COLO668 (cell line): ENCODE measurements at regions not wholly inside any gene's neighbourhood (a gene's known extent, or its start where the extent isn't known, plus 50 kb on each side); places are given as distances from the start of the nearest gene placed in this dataset.

Experiments used
- DNase-seq: peaks from one replicate; lab custom pipeline; 2025; ENCODE audit not compliant: unreplicated experiment; lab: John Stamatoyannopoulos, UW

DNA sequence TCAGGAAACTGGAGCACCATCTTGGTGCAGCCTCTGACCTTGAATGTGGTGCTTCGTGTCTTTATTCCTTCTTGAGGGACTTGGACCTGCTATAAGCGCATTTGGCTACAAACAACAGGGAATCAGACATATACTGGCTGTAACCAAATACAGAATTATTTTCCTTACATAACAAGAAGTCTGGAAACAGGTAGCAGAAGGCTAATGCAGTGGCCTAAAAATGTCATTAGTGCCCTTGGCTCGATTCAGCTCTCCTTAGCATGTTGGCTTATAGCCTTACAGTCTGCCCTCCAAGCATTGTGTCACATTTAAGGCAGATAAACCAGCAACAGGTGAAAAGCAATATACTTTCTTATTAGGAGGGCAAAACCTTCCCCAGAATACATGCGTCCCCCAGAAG is 655.4 kb downstream of the XIRP2 start:
- no peak for DNase-seq

DNA sequence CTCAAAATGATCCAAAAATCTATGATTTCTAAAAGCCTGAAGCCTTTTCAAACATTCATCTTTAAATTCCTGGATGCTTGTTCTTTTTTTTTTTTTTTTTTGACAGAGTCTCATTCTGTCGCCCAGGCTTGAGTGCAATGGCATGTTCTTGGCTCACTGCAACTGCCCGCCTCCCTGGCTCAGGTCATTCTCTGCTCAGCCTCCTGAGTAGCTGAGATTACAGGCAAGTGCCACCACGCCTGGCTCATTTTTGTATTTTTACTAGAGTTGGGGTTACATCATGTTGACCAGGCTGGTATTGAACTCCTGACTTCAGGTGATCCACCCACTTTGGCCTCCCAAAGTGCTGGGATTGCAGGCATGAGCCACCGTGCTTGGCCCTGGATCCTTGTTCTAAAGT is 649.5 kb downstream of the XIRP2 start:
- no peak for DNase-seq

DNA sequence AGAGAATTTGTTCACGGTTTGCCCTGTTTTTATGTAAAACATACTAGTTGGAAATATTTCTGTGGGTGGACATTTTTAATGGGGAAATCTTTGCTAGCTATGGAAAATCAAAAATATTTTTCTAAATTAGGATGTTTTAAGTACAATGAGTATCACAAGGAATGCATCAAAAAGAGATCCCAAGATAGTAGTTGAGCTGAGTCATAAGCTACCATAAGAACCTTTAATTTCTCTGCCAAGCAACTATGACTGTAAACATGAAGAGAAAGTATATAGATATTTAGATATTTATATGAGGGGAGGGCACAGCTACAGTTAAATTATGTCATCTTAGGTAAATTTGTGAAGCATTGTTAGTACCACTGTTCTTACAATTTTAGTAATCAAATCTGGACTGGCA is 646.2 kb downstream of the XIRP2 start:
- DNase-seq, result no peak

DNA sequence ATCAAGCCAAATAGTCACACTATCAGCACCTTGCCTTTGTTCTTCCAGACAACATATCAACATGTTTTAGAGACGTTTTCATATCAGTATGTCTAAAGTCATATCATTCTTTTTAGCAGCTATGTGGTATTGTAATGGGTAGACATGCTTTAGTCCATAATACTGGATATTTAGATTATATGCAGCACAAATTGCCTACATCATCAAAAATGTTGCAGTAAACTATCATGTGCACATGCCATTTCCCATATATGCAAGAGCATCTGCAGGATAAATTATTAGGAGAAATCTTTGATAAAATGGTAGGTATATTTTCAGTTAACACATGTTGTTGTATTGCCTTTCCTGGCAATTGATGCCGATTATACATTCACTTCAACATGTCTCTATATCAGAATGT is 636.5 kb downstream of the XIRP2 start:
- no peak for DNase-seq

- DNase-seq, result no peak
Observed at GRCh38 chr2:167510071-167510759, 621.9 kb downstream of the XIRP2 start.

GRCh38 chr2:167509586-167509985 is 621.3 kb downstream of the XIRP2 start:
- DNase-seq, result peak; percentile 19

DNA sequence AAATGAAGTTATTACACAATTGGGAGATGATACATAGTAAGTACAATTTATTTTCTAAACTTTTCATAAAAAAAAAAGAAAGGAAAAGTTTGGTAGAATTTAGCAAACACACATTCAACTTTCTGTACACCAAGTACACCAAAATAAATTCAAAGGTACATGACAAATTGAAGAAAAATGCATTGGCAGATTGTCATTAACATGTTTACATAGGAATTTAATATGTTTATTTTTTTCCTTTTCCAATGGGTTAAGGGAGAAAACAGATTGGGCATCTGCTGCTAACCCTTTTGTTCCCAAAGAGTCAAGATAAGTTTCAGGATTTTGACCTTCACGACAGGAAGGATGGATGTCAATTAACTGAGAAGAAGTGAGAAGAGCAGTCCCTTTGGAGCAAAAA is 620.4 kb downstream of the XIRP2 start:
- no peak for DNase-seq

DNA sequence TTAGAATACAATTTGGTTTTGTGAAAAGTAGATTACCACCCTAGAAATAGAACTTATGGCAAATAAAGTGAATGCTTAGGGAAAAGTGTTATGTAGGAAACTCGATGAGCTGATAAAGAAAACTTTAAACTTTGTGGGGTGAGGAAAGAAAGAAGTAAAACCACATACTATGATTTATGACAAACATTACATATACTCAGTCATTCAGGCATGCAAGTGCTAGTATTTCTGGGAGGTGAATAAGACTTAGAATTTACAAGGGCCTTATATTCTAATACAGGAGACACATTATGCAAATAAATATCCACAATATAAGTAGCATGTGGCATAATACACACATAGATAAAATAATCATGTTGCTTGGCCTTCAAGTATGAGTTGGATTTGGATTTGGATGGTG is 618.1 kb downstream of the XIRP2 start:
- DNase-seq, result no peak

GRCh38 chr2:167504695-167505094 is 616.4 kb downstream of the XIRP2 start:
- peak; percentile 15 for DNase-seq

- no peak for DNase-seq
Observed at GRCh38 chr2:167504061-167504460, 615.8 kb downstream of the XIRP2 start.

- no peak for DNase-seq
Observed at GRCh38 chr2:167501618-167502017, 613.3 kb downstream of the XIRP2 start.

- no peak for DNase-seq
Observed at GRCh38 chr2:167493862-167494261, 605.6 kb downstream of the XIRP2 start.

- DNase-seq, result no peak
Observed at GRCh38 chr2:167492486-167492885, 604.2 kb downstream of the XIRP2 start.

DNA sequence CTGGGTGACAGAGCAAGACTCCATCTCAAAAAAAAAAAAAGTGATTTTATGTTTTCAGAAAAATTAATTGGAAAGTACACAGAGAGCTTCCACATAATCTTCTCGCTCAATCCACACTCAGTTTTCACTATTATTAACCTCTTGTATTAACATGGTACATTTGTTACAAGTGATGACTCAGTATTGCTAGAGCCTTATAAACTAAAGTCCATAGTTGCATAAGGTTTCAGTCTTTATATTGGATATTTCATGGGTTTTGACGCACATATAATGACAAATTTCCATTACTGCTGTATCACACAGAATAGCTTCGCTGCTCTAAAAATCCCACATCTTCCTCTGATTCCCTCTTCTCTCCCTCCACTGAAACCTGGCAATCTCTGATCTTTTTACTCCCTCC is 603.5 kb downstream of the XIRP2 start:
- no peak for DNase-seq

DNA sequence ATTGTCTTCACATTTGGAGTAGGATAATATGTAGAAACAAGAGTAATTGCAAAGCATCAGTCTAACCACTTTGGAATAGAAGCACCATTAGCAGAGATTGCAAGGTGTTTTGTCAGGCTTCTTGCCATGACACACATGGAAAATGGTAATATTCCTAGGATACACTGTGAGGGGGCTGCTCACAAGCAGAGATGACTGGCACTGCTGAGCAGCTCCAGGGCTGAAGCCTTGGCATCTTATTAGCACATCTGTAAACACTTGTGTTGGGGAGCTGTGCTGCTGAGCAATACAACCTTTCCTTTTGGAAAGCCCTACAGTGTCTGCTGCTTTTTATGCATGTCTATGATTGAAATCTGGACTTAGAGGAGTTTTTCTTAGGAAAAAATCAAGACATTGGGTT is 602.2 kb downstream of the XIRP2 start:
- DNase-seq, result no peak

DNA sequence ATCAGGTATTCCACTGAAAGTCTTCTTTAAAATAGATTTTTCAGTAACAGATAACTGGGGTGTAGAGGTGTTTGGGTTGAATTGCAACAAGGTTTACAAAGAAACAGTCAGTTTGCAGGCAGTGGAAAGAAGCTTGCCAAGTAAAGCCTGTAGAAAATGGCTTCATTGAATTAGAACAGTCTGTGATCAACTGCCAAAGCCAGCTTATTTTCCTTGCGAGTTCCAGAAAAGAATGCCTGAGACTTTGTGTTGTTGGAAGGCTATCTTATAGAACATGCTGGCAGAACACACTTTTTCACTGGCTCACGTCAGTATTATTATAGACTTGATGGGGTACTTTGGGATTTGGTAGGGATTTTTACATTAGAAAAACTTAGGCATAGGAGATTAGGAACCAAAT is 601.0 kb downstream of the XIRP2 start:
- DNase-seq, result no peak

- DNase-seq, result peak; percentile 58
Observed at GRCh38 chr2:167487728-167488127, 599.4 kb downstream of the XIRP2 start.

GRCh38 chr2:167484875-167485274 is 596.6 kb downstream of the XIRP2 start:
- no peak for DNase-seq

DNA sequence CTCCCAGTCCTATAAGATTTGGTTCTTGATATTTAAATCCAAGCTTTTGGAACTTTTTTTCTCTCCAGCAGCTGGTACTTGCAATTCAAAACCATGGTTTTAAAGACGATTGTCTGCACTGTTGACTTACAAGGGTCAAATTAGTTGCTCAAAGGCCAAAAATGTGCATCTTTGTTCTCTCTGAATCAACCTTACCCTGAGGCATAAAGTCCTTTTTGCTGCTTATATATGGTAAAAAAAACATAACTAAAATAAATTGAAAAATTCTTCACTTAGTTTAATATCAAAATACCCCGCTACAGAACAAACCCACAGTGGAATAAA is 592.7 kb downstream of the XIRP2 start:
- DNase-seq, result no peak

DNA sequence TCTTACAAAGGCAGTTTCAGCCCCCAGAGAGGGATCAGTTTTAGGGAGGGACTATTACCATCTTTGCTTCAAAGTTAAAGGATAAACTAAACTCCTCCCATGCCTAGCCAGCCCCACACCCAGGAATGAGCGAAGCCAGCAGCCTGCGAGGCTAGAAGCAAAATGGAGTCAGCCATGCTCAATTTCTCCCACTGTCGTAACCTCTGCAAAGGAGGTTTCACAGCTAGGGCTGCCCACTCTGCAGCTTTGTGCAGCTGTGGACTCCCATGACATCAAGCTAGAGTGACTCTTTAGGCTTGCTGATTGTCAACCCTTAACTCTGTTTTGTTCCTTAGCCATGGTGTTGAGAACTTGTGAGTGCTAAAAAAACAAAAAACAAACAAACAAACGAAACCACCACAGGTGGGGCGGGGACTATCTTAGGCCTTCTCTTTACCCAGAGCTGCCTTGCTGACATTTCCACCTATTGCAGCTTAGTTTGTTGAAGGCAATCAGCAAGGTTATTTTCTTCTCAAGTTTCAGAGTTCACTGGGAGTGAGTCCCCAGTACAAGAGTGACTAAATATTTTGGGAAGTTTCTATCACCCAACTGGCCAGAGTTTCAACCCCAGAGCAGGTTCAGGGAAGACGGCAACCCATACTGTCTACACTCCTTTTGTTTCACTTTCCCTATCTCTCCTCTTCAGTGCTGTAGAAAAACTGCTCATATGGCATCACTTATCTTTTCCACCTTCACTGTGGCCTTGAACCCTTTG is 592.1 kb downstream of the XIRP2 start:
- DNase-seq, result no peak

GRCh38 chr2:167478196-167478595 is 589.9 kb downstream of the XIRP2 start:
- DNase-seq, result no peak

GRCh38 chr2:167475791-167476190 is 587.5 kb downstream of the XIRP2 start:
- no peak for DNase-seq

DNA sequence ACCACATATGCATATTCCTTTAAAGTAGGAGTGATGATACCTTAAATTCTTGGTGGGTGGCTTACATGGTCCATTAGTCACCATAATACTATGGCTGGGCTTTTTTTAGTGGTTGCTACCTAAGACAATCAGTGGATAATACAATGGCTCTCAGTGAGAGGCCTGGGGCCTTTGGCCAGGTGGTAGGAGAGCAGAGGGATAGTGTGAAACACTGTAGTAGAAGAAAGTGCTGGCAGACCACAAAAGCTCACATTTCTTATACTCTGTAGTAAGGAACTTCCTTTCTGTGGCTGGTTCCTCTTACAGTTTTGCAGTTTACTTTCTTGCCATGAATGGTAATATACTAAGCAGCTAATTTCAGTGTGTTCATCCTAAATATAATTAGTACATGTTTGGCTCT is 583.5 kb downstream of the XIRP2 start:
- DNase-seq, result no peak
